Mesenchymal stem cell (in vitro differentiated cells and primary cell): ENCODE measurements at regions not wholly inside any gene's neighbourhood (a gene's known extent, or its start where the extent isn't known, plus 50 kb on each side); places are given as distances from the start of the nearest gene placed in this dataset.
"Not testable (repeated sequence)": the region's sequence is repeated elsewhere in the genome, so short reads cannot be mapped to it uniquely, and the experiment has no call there.

Experiments used
- DNase-seq: peaks from one replicate; pipeline ENCODE4 v3.0.0-alpha.2; 2013
- H2AFZ ChIP-seq: one replicate; pipeline ENCODE4 v1.6.1; 2013; ENCODE audit warnings: low read depth, mild to moderate bottlenecking, control low read depth, inconsistent platforms, low read length, moderate library complexity
- H2AK5ac ChIP-seq: 2 replicates; pipeline ENCODE4 v1.6.1; 2013; ENCODE audit warnings: low read length, moderate library complexity, mild to moderate bottlenecking, inconsistent platforms; ENCODE audit not compliant: severe bottlenecking
- H2BK120ac ChIP-seq: one replicate; pipeline ENCODE4 v1.6.1; 2013; ENCODE audit warnings: low read depth, mild to moderate bottlenecking, inconsistent platforms, low read length, moderate library complexity
- H2BK12ac ChIP-seq, 2 experiments: one replicate each; pipeline ENCODE4 v1.6.1; 2013; ENCODE audit warnings: inconsistent platforms in 2 of 2, low read length in 2 of 2, mild to moderate bottlenecking in 2 of 2, moderate library complexity in 2 of 2, control low read depth in 1 of 2
- H2BK15ac ChIP-seq: one replicate; pipeline ENCODE4 v1.6.1; 2013; ENCODE audit warnings: mild to moderate bottlenecking, low read depth, inconsistent platforms; ENCODE audit not compliant: poor library complexity, severe bottlenecking
- H2BK5ac ChIP-seq: 2 replicates; pipeline ENCODE4 v1.6.1; 2013; ENCODE audit warnings: low read depth, mild to moderate bottlenecking, low read length, control low read depth, inconsistent platforms; ENCODE audit not compliant: poor library complexity, severe bottlenecking
- H3K14ac ChIP-seq, 2 experiments: one replicate each; pipeline ENCODE4 v1.6.1; 2013; ENCODE audit warnings: inconsistent platforms in 2 of 2, low read length in 2 of 2, control low read depth in 1 of 2, mild to moderate bottlenecking in 1 of 2, moderate library complexity in 1 of 2
- H3K18ac ChIP-seq, 2 experiments: one replicate each; pipeline ENCODE4 v1.6.1; 2013; ENCODE audit warnings: inconsistent platforms in 2 of 2, low read length in 2 of 2, control low read depth in 1 of 2, low read depth in 1 of 2, mild to moderate bottlenecking in 1 of 2
- H3K23ac ChIP-seq, 2 experiments: one replicate each; pipeline ENCODE4 v1.6.1; 2013; ENCODE audit warnings: inconsistent platforms in 2 of 2, low read length in 2 of 2, mild to moderate bottlenecking in 2 of 2, moderate library complexity in 2 of 2, control low read depth in 1 of 2
- H3K27ac ChIP-seq: 2 replicates; pipeline ENCODE4 v1.5.1; 2013; ENCODE audit warnings: mild to moderate bottlenecking, moderate library complexity, low read length, control low read depth, inconsistent platforms; ENCODE audit not compliant: poor library complexity, severe bottlenecking
- H3K27me3 ChIP-seq, 2 experiments: 2 replicates each; pipeline versions ENCODE4 v1.6.1 to v1.7.0; 2013; ENCODE audit warnings: low read length in 2 of 2, mild to moderate bottlenecking in 2 of 2, moderate library complexity in 2 of 2, control low read depth in 1 of 2, inconsistent platforms in 1 of 2; ENCODE audit not compliant: control insufficient read depth in 1 of 2, insufficient read depth in 1 of 2
- H3K36me3 ChIP-seq, 2 experiments: 2 replicates each; pipeline versions ENCODE4 v1.6.1 to v1.7.0; 2013; ENCODE audit warnings: low read length in 2 of 2, control low read depth in 1 of 2, inconsistent platforms in 1 of 2, low read depth in 1 of 2, mild to moderate bottlenecking in 1 of 2; ENCODE audit not compliant: insufficient read depth in 2 of 2, control insufficient read depth in 1 of 2
- H3K4ac ChIP-seq, 2 experiments: one replicate each; pipeline ENCODE4 v1.6.1; 2013; ENCODE audit warnings: inconsistent platforms in 2 of 2, low read length in 2 of 2, mild to moderate bottlenecking in 2 of 2, moderate library complexity in 2 of 2, control low read depth in 1 of 2, low read depth in 1 of 2
- H3K4me1 ChIP-seq: 2 replicates; pipeline ENCODE4 v1.6.1; 2013; ENCODE audit warnings: low read depth, low read length, control low read depth; ENCODE audit not compliant: control insufficient read depth, insufficient read depth
- H3K4me2 ChIP-seq: 2 replicates; pipeline ENCODE4 v1.6.1; 2013; ENCODE audit warnings: low read length, mild to moderate bottlenecking, inconsistent platforms; ENCODE audit not compliant: poor library complexity, severe bottlenecking
- H3K4me3 ChIP-seq, 2 experiments: 2 replicates each; pipeline versions ENCODE4 v1.5.1 to v1.7.0; 2013; ENCODE audit warnings: low read length in 2 of 2, mild to moderate bottlenecking in 2 of 2, control low read depth in 1 of 2, low read depth in 1 of 2; ENCODE audit not compliant: insufficient read depth in 1 of 2
- H3K79me1 ChIP-seq: replicated peaks from 2 replicates; pipeline ENCODE4 v1.6.1; 2013; ENCODE audit warnings: mild to moderate bottlenecking, control low read depth, low read length, inconsistent platforms; ENCODE audit not compliant: poor library complexity, severe bottlenecking
- H3K9ac ChIP-seq: 2 replicates; pipeline ENCODE4 v1.7.0; 2013; ENCODE audit warnings: mild to moderate bottlenecking, low read length, moderate library complexity
- H3K9me3 ChIP-seq: 2 replicates; pipeline ENCODE4 v1.7.0; 2013; ENCODE audit warnings: mild to moderate bottlenecking, low read length; ENCODE audit not compliant: control insufficient read depth
- H4K8ac ChIP-seq: one replicate; pipeline ENCODE4 v1.6.1; 2013; ENCODE audit warnings: inconsistent platforms, mild to moderate bottlenecking, low read length, moderate library complexity
- H4K91ac ChIP-seq: one replicate; pipeline ENCODE4 v1.6.1; 2013; ENCODE audit warnings: mild to moderate bottlenecking, low read length, inconsistent platforms
- WGBS: methylation state at CpG from one replicate; pipeline ENCODE4 v1.1.7; 2013; ENCODE audit warnings: mixed read lengths; 5-methylcytosine and 5-hydroxymethylcytosine counted together

DNA sequence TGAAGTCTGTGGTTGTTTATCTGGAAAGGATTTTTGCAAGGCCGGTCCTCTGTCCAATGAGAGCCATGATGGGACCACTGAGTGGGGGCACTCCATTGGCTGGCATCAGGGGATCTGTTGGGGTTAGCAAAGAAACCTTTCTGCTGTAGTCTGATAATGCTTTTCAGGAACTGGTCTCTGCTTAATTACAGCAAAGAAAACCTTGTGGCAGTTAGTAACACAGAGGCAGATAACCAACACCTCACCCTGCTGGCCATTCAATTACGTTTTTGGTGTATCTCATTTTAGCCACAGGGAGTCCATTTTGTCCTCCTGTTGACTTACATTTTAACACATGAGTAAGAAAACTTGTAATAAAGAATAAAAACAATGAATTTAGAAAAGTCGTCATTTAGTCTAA, 629.3 kb upstream of the MDGA2 start:
- Histone ChIP-seq H3K9me3 (no peaks in the 10 kb centered on the region), H2BK12ac (no peak overlapping the region)
- WGBS = 67% methylated on average over 2 of the region's 3 CpGs

GRCh38 chr14:48289701-48290100, 614.3 kb upstream of the MDGA2 start:
- Histone ChIP-seq H3K14ac (no peak overlapping the region), H2AK5ac (no peak overlapping the region), H3K4me2 (no peak overlapping the region), H2BK120ac (no peak overlapping the region), H2BK5ac (no peak overlapping the region), H3K36me3 (no peaks in the 10 kb centered on the region), H3K4me1 (no peaks in the 10 kb centered on the region), H3K23ac (no peak overlapping the region), H4K8ac (no peak overlapping the region), H3K9ac (no peak overlapping the region), H3K79me1 (no peaks in the 10 kb centered on the region), H3K9me3 (no peaks in the 10 kb centered on the region), H4K91ac (no peak overlapping the region), H2BK12ac (no peak overlapping the region), H3K18ac (no peak overlapping the region), H2BK15ac (no peak overlapping the region), H2AFZ (no peak overlapping the region), H3K27ac (no peak overlapping the region), H3K4ac (no peak overlapping the region), H3K27me3 (no peaks in the 10 kb centered on the region), H3K4me3 (no peak overlapping the region)
- no peak for DNase-seq

More for the DNA sequence above, 629.3 kb upstream of the MDGA2 start:
- Histone ChIP-seq H2BK15ac (no peak overlapping the region), H3K36me3 (no peaks in the 10 kb centered on the region), H3K79me1 (no peaks in the 10 kb centered on the region), H4K91ac (no peak overlapping the region), H2BK120ac (no peak overlapping the region), H3K23ac (no peak overlapping the region), H2BK5ac (no peak overlapping the region), H3K9ac (no peak overlapping the region), H3K27me3 (no peaks in the 10 kb centered on the region), H3K14ac (no peak overlapping the region), H3K18ac (no peak overlapping the region), H2AK5ac (no peak overlapping the region), H4K8ac (no peak overlapping the region), H2AFZ (no peak overlapping the region), H3K27ac (no peak overlapping the region), H3K4me2 (no peak overlapping the region), H3K4me1 (no peaks in the 10 kb centered on the region), H3K4me3 (no peak overlapping the region), H3K4ac (no peak overlapping the region)
- DNase-seq = no peak

DNA sequence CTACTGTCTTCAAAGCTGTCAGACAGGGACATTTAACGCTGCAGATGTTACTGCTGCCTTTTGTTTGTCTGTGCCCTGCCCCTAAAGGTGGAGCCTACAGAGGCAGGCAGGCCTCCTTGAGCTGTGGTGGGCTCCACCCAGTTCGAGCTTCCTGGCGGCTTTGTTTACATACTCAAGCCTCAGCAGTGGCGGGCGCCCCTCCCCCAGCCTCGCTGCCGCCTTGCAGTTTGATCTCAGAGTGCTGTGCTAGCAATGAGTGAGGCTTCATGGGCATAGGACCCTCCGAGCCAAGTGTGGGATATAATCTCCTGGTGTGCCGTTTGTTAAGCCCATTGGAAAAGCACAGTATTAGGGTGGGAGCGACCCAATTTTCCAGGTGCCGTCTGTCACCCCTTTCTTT, 609.8 kb upstream of the MDGA2 start:
- not testable (repeated sequence) for H2BK5ac ChIP-seq, H2AK5ac ChIP-seq, H4K8ac ChIP-seq, H2BK12ac ChIP-seq, H3K27ac ChIP-seq, DNase-seq, H3K4ac ChIP-seq, H3K36me3 ChIP-seq, H4K91ac ChIP-seq, H3K79me1 ChIP-seq, H2BK120ac ChIP-seq, H3K27me3 ChIP-seq, H3K4me3 ChIP-seq, H3K4me2 ChIP-seq, H2BK15ac ChIP-seq, H3K4me1 ChIP-seq, H3K14ac ChIP-seq, H3K18ac ChIP-seq, H3K9ac ChIP-seq, H3K9me3 ChIP-seq, H3K23ac ChIP-seq, H2AFZ ChIP-seq
- 95% methylated on average over 8 of the region's 11 CpGs for WGBS

DNA sequence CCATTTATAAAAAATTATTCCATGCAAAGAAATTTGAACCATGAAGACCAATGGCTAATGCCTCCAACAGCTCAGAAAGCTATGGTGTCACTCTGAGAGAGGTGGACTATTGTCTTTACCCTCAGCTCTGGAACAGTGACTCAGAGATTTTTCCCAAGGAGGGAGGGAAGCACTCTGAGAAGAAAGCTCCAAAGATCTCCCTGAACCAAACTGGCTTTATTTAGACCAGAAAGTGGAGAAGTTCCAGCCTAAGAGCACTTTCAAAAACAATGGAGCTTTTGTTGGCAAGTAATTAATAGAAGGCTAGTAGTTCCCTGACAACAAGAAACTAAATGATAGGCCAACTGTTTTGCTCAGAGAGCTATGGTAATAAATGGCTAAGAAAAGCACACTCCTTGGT, 599.9 kb upstream of the MDGA2 start:
- no peak overlapping the region for H3K27ac ChIP-seq

More for the DNA sequence above, 599.9 kb upstream of the MDGA2 start:
- H3K4ac ChIP-seq = no peak overlapping the region
- H2BK5ac ChIP-seq = no peak overlapping the region
- H3K9me3 ChIP-seq = peaks cover 4% of the 10 kb centered on the region
- no peak overlapping the region for H3K14ac ChIP-seq
- DNase-seq = no peak
- H2BK120ac ChIP-seq = no peak overlapping the region
- no peak overlapping the region for H2AK5ac ChIP-seq
- H4K91ac ChIP-seq = no peak overlapping the region
- H3K4me1 ChIP-seq = no peaks in the 10 kb centered on the region
- no peak overlapping the region for H3K4me3 ChIP-seq
- H2BK15ac ChIP-seq = no peak overlapping the region
- H3K36me3 ChIP-seq = no peaks in the 10 kb centered on the region
- H3K27me3 ChIP-seq = no peaks in the 10 kb centered on the region
- no peak overlapping the region for H4K8ac ChIP-seq
- no peak overlapping the region for H2AFZ ChIP-seq
- no peak overlapping the region for H2BK12ac ChIP-seq
- no peaks in the 10 kb centered on the region for H3K79me1 ChIP-seq
- H3K18ac ChIP-seq = no peak overlapping the region
- H3K23ac ChIP-seq = no peak overlapping the region
- no peak overlapping the region for H3K9ac ChIP-seq
- H3K4me2 ChIP-seq = no peak overlapping the region
